ENCODE measurements at regions not wholly inside any gene's neighbourhood (a gene's known extent, or its start where the extent isn't known, plus 50 kb on each side); places are given as distances from the start of the nearest gene placed in this dataset.

DNA sequence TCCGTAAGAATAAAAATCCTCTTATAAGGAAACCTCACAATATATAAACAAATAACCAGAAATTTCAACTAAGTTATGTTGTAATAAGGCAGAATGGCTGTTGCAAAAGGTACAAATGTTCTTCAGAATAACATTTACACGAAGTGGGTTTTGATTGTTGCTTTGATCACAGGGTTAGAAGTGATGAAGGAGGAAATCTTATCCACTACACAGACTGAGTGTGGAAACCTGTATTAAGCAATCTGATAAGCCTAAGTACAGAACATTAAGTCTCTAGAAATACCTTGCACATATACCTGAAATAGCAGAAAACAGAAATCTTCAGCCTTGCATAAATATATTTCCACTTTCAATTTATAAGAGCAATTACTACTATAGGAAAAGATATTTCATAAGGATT lies 251.9 kb downstream of the ETV1 start:
- TF ChIP-seq TAF1 (IDR thresholded peaks at IDR 0.05; ENCODE audit: borderline replicate concordance, insufficient read depth, low read length), result no peak
- no peak for TF ChIP-seq POLR2AphosphoS5 (IDR thresholded peaks at IDR 0.05; ENCODE audit: low read depth, low read length)
- no peak for TF ChIP-seq FOXP2 (optimal IDR thresholded peaks at IDR 0.05; ENCODE audit: borderline replicate concordance, extremely low read depth, extremely low read length, insufficient read depth)
- no peak for TF ChIP-seq SIN3A (IDR thresholded peaks at IDR 0.05; ENCODE audit: borderline replicate concordance, insufficient read depth, low read length)

DNA sequence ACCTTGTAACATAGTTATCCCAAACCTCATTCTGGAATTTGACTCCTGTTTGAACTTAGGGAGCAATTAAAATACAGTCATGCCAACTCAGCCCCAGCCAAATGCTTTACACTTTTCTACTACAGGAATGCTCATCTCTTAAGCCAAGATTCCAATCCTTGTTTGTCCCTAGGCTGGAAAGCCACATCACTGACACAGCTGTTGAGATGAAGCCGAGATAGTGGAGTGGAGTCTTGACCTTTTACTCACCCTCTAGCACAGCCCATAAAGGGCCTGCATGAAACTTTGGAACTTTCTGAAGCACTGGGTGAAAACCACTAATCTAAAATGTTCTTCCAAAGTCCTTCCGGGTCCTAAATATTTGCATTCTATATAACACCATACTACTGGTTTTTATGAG lies 247.3 kb downstream of the ETV1 start:
- TF ChIP-seq, protein P1, sequence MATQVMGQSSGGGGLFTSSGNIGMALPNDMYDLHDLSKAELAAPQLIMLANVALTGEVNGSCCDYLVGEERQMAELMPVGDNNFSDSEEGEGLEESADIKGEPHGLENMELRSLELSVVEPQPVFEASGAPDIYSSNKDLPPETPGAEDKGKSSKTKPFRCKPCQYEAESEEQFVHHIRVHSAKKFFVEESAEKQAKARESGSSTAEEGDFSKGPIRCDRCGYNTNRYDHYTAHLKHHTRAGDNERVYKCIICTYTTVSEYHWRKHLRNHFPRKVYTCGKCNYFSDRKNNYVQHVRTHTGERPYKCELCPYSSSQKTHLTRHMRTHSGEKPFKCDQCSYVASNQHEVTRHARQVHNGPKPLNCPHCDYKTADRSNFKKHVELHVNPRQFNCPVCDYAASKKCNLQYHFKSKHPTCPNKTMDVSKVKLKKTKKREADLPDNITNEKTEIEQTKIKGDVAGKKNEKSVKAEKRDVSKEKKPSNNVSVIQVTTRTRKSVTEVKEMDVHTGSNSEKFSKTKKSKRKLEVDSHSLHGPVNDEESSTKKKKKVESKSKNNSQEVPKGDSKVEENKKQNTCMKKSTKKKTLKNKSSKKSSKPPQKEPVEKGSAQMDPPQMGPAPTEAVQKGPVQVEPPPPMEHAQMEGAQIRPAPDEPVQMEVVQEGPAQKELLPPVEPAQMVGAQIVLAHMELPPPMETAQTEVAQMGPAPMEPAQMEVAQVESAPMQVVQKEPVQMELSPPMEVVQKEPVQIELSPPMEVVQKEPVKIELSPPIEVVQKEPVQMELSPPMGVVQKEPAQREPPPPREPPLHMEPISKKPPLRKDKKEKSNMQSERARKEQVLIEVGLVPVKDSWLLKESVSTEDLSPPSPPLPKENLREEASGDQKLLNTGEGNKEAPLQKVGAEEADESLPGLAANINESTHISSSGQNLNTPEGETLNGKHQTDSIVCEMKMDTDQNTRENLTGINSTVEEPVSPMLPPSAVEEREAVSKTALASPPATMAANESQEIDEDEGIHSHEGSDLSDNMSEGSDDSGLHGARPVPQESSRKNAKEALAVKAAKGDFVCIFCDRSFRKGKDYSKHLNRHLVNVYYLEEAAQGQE (IDR thresholded peaks at IDR 0.05; ENCODE audit: insufficient read depth in 1 of 2, low read depth in 2 of 2, low read length in 2 of 2), result no peak
- TF ChIP-seq POLR2AphosphoS5 (IDR thresholded peaks at IDR 0.05; ENCODE audit: low read depth, low read length), result no peak
- TF ChIP-seq TAF1 (IDR thresholded peaks at IDR 0.05; ENCODE audit: borderline replicate concordance, insufficient read depth, low read length), result no peak
- TF ChIP-seq FOXP2 (optimal IDR thresholded peaks at IDR 0.05; ENCODE audit: borderline replicate concordance, extremely low read depth, extremely low read length, insufficient read depth), result no peak
- no peak for TF ChIP-seq SIN3A (IDR thresholded peaks at IDR 0.05; ENCODE audit: borderline replicate concordance, insufficient read depth, low read length)

DNA sequence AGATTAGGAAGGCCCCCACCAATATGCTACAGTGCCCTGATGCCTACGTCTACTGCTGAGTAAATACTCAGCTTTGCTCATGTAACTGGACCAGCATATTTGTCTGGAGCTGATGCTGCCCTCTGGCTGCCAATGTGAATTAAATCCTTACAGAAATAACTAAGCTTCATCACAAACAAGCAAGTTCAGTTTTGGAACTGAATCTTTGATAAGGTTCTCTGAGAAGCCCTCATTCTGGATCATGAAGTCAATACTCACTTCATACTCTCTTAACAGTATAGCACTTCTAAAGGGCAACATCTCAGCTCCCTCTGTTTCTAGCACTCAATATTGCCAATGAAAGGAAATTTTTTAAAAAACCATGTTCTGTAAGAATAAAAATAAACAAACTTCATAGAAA lies 246.7 kb downstream of the ETV1 start:
- TF ChIP-seq POLR2AphosphoS5 (IDR thresholded peaks at IDR 0.05; ENCODE audit: low read depth, low read length) (no peak), FOXP2 (optimal IDR thresholded peaks at IDR 0.05; ENCODE audit: borderline replicate concordance, extremely low read depth, extremely low read length, insufficient read depth) (no peak), SIN3A (IDR thresholded peaks at IDR 0.05; ENCODE audit: borderline replicate concordance, insufficient read depth, low read length) (no peak), TAF1 (IDR thresholded peaks at IDR 0.05; ENCODE audit: borderline replicate concordance, insufficient read depth, low read length) (no peak)
- TF ChIP-seq, protein P1 (IDR thresholded peaks at IDR 0.05; ENCODE audit: insufficient read depth in 1 of 2, low read depth in 2 of 2, low read length in 2 of 2), result no peak

DNA sequence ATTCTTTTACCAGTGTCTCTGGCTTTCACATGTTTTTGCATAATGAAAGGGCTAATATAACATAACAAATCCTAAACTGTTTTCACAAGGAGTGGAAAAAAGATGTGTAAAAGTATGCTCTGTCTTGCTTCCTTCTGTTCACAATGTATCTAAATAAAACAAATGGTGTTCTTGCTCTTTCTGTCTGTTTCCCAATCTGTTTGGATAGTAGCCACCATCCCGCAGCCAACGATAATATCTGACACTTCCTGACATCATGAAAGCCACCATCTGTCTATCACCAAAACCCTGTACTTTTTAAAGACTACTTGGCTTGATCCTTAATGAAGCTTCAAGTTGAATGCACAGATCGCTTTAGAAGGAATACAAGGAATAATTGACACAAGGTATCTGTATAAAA lies 246.2 kb downstream of the ETV1 start:
- no peak for TF ChIP-seq TAF1 (IDR thresholded peaks at IDR 0.05; ENCODE audit: borderline replicate concordance, insufficient read depth, low read length)
- TF ChIP-seq, protein P1 (IDR thresholded peaks at IDR 0.05; ENCODE audit: insufficient read depth in 1 of 2, low read depth in 2 of 2, low read length in 2 of 2), result no peak
- no peak for TF ChIP-seq SIN3A (IDR thresholded peaks at IDR 0.05; ENCODE audit: borderline replicate concordance, insufficient read depth, low read length)
- no peak for TF ChIP-seq FOXP2 (optimal IDR thresholded peaks at IDR 0.05; ENCODE audit: borderline replicate concordance, extremely low read depth, extremely low read length, insufficient read depth)
- no peak for TF ChIP-seq POLR2AphosphoS5 (IDR thresholded peaks at IDR 0.05; ENCODE audit: low read depth, low read length)

DNA sequence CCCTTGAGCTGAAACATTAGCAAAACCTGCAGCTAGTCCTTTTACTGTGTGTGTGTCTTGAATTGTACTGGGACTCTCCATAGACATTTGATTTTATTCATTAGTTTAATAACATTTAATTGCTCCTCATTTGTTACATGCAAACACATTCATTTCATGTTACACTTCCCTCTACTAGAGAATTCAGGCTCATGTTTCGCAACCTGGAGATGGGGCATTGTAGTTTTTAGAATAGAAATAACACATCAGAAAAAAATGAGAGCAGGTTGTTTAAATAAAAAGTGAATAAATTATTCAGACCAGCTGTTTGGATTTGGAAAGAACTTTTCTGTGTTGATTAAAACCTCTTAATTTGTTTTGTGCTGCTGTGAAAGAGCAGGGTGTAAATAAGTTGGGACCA lies 243.9 kb downstream of the ETV1 start:
- TF ChIP-seq, protein P1 (IDR thresholded peaks at IDR 0.05; ENCODE audit: insufficient read depth in 1 of 2, low read depth in 2 of 2, low read length in 2 of 2), result no peak
- TF ChIP-seq TAF1 (IDR thresholded peaks at IDR 0.05; ENCODE audit: borderline replicate concordance, insufficient read depth, low read length), result no peak
- TF ChIP-seq FOXP2 (optimal IDR thresholded peaks at IDR 0.05; ENCODE audit: borderline replicate concordance, extremely low read depth, extremely low read length, insufficient read depth), result no peak
